WTC11 (cell line): ENCODE measurements at regions not wholly inside any gene's neighbourhood (a gene's known extent, or its start where the extent isn't known, plus 50 kb on each side); places are given as distances from the start of the nearest gene placed in this dataset.

Experiments used
- FOXJ3 ChIP-seq: sonication (generic); formaldehyde crosslinking; IDR thresholded peaks from 2 replicates; pipeline ENCODE4 v1.9.0; 2021; ENCODE audit warnings: missing genetic modification reagents, mild to moderate bottlenecking, borderline replicate concordance
- ZNF138 ChIP-seq: sonication (generic); formaldehyde crosslinking; conservative IDR thresholded peaks from 2 replicates; pipeline ENCODE4 v1.8.1; 2022; ENCODE audit warnings: mild to moderate bottlenecking, moderate library complexity, missing genetic modification reagents
- TF ChIP-seq, protein P1 (sequence below): sonication (generic); formaldehyde crosslinking; IDR thresholded peaks from 2 replicates; pipeline ENCODE4 v1.8.0; 2022; ENCODE audit warnings: mild to moderate bottlenecking, missing genetic modification reagents
- TF ChIP-seq, protein P2 (sequence below): sonication (generic); formaldehyde crosslinking; IDR thresholded peaks from 2 replicates; pipeline ENCODE4 v1.8.1; 2022; ENCODE audit warnings: low read depth, mild to moderate bottlenecking, moderate library complexity, missing genetic modification reagents, borderline replicate concordance

DNA sequence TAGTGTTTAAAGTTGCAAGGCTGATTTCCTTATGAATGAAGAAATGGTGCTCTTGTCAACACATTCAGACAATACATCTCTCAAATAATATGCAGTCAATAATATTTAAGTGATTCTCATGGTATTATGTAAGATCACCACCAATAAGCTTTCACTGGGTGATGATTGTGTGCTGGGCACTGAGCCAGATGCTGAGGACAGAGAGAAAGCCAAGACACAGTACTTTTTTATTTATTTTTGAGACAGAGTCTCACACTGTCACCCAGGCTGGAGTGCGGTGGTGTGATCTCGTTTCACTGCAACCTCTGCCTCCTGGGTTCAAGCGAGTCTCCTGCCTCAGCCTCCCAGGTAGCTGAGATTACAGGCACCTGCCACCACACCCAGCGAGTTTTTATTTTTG, 130.6 kb upstream of the LSM8 start:
- TF ChIP-seq, protein P1, sequence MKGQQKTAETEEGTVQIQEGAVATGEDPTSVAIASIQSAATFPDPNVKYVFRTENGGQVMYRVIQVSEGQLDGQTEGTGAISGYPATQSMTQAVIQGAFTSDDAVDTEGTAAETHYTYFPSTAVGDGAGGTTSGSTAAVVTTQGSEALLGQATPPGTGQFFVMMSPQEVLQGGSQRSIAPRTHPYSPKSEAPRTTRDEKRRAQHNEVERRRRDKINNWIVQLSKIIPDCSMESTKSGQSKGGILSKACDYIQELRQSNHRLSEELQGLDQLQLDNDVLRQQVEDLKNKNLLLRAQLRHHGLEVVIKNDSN, result no peak
- TF ChIP-seq, protein P2, sequence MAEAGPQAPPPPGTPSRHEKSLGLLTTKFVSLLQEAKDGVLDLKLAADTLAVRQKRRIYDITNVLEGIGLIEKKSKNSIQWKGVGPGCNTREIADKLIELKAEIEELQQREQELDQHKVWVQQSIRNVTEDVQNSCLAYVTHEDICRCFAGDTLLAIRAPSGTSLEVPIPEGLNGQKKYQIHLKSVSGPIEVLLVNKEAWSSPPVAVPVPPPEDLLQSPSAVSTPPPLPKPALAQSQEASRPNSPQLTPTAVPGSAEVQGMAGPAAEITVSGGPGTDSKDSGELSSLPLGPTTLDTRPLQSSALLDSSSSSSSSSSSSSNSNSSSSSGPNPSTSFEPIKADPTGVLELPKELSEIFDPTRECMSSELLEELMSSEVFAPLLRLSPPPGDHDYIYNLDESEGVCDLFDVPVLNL (CRISPR knock-in tag), result no peak
- TF ChIP-seq FOXJ3 (CRISPR knock-in tag) (no peak), ZNF138 (no peak)
